DND-41 (cell line): ENCODE measurements at regions not wholly inside any gene's neighbourhood (a gene's known extent, or its start where the extent isn't known, plus 50 kb on each side); places are given as distances from the start of the nearest gene placed in this dataset.

Experiments used
- ATAC-seq: fragments of 200-7000 bp; cut with Tn5 transposase; 3 replicates; pipeline ENCODE4 v1.9.1; 2021; ENCODE audit warnings: low read depth; ENCODE audit not compliant: insufficient read depth
- DNase-seq: peaks from one replicate; pipeline ENCODE4 v3.0.0-alpha.2; 2020
- H2AFZ ChIP-seq: 2 replicates; pipeline ENCODE4 v1.6.0; 2012; ENCODE audit warnings: low read depth, low read length
- H3K27ac ChIP-seq: 2 replicates; pipeline ENCODE4 v1.5.1; 2012; ENCODE audit warnings: low read length, inconsistent platforms
- H3K27me3 ChIP-seq: fragments of 200-600 bp; sonication (generic); 2 replicates; pipeline ENCODE4 v1.6.0; 2012; ENCODE audit warnings: low read length, mild to moderate bottlenecking, inconsistent platforms; ENCODE audit not compliant: insufficient read depth, poor library complexity
- H3K36me3 ChIP-seq: 2 replicates; pipeline ENCODE4 v1.5.1; 2012; ENCODE audit warnings: low read length, inconsistent platforms; ENCODE audit not compliant: insufficient read depth
- H3K4me1 ChIP-seq: 2 replicates; pipeline ENCODE4 v1.5.1; 2012; ENCODE audit warnings: mild to moderate bottlenecking, low read length; ENCODE audit not compliant: insufficient read depth
- H3K4me2 ChIP-seq: 2 replicates; pipeline ENCODE4 v1.6.0; 2012; ENCODE audit warnings: mild to moderate bottlenecking, moderate library complexity, low read length, inconsistent platforms; ENCODE audit not compliant: insufficient read depth
- H3K4me3 ChIP-seq, 2 experiments: fragments of 200-600 bp in 1 of 2; shearing (Covaris generic) in 1 of 2; 2 replicates each; pipeline ENCODE4 v1.5.1; 2012 to 2016; ENCODE audit warnings: inconsistent platforms in 2 of 2, low read length in 2 of 2, mild to moderate bottlenecking in 2 of 2, low read depth in 1 of 2, moderate library complexity in 1 of 2
- H3K79me2 ChIP-seq: 2 replicates; pipeline ENCODE4 v1.6.0; 2012; ENCODE audit warnings: low read length, inconsistent platforms; ENCODE audit not compliant: insufficient read depth
- H3K9ac ChIP-seq: 2 replicates; pipeline ENCODE4 v1.6.0; 2012; ENCODE audit warnings: low read depth, mild to moderate bottlenecking, inconsistent platforms, low read length, moderate library complexity
- H3K9me3 ChIP-seq: 2 replicates; pipeline ENCODE4 v1.5.1; 2012; ENCODE audit warnings: low read length, moderate library complexity, mild to moderate bottlenecking, inconsistent platforms; ENCODE audit not compliant: insufficient read depth, severe bottlenecking
- H4K20me1 ChIP-seq: 2 replicates; pipeline ENCODE4 v1.6.0; 2012; ENCODE audit warnings: low read length; ENCODE audit not compliant: insufficient read depth
- EZH2 ChIP-seq: IDR thresholded peaks from 3 replicates; pipeline ENCODE4 v1.6.1; 2012; ENCODE audit warnings: borderline replicate concordance, low read depth, mild to moderate bottlenecking, moderate library complexity, low read length, inconsistent platforms; ENCODE audit not compliant: severe bottlenecking
- TF ChIP-seq, protein P1 (sequence below): IDR thresholded peaks from 2 replicates; pipeline ENCODE4 v1.5.1; 2012; ENCODE audit warnings: borderline replicate concordance, low read length, moderate library complexity, mild to moderate bottlenecking; ENCODE audit not compliant: poor library complexity, severe bottlenecking; ENCODE audit errors: extremely low read depth

DNA sequence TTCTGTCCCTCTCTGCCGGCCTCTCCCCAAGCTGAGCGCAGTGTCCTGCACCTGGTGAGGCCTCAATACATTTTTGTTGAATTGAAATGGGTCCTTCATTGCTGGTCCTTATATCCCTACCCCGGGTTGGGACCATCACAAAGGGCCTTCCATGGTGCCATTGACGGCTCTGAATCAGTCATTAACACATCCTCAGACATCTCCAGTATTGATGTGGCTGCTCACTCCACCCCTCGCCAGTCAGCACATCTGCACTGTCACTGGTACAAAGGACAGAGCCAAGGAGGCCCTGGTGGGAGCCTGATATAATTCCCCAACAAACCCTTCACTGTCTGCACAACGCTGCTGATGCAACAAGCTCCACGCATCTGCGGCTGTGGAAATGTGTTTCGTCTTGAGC is 191.6 kb upstream of the TOPAZ1 start:
- H3K9ac ChIP-seq: no peak overlapping the region

DNA sequence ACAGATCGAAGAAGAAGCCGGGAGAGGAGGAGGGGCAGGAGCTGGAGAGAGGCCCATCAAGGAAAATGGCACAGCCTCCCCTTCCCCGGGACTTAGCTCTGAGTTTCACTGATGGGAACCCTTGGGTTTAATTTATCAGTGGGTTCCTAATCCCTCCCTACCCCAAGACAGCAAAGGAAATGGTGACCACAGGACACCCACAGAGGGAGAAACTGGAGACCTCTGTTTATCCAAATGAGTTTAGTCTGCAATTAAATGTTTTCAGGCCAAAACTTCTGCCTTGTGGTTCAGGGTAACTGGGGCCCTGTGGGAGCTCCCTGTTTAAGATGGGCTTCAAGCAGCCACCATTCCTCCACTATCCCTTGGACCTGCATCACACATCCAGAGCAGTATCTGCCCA is 190.8 kb upstream of the TOPAZ1 start:
- Histone ChIP-seq H3K36me3 (no peaks in the 10 kb centered on the region), H3K27me3 (peaks cover 12% of the 10 kb centered on the region), H3K27ac (no peak overlapping the region), H3K79me2 (no peaks in the 10 kb centered on the region), H3K4me3 (no peak overlapping the region), H4K20me1 (no peaks in the 10 kb centered on the region), H3K4me2 (no peak overlapping the region), H3K4me1 (no peaks in the 10 kb centered on the region), H2AFZ (no peak overlapping the region), H3K9ac (no peak overlapping the region), H3K9me3 (no peaks in the 10 kb centered on the region)
- no peak for ATAC-seq
- TF ChIP-seq, protein P1, sequence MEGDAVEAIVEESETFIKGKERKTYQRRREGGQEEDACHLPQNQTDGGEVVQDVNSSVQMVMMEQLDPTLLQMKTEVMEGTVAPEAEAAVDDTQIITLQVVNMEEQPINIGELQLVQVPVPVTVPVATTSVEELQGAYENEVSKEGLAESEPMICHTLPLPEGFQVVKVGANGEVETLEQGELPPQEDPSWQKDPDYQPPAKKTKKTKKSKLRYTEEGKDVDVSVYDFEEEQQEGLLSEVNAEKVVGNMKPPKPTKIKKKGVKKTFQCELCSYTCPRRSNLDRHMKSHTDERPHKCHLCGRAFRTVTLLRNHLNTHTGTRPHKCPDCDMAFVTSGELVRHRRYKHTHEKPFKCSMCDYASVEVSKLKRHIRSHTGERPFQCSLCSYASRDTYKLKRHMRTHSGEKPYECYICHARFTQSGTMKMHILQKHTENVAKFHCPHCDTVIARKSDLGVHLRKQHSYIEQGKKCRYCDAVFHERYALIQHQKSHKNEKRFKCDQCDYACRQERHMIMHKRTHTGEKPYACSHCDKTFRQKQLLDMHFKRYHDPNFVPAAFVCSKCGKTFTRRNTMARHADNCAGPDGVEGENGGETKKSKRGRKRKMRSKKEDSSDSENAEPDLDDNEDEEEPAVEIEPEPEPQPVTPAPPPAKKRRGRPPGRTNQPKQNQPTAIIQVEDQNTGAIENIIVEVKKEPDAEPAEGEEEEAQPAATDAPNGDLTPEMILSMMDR: no peak
- TF ChIP-seq EZH2: no peak
- DNase-seq: no peak

More for the DNA sequence above, 191.6 kb upstream of the TOPAZ1 start:
- ATAC-seq: no peak
- Histone ChIP-seq H2AFZ (no peak overlapping the region), H3K9me3 (no peaks in the 10 kb centered on the region), H3K36me3 (no peaks in the 10 kb centered on the region), H3K79me2 (no peaks in the 10 kb centered on the region), H3K27ac (no peak overlapping the region), H3K4me1 (no peaks in the 10 kb centered on the region), H3K4me2 (no peak overlapping the region), H3K4me3 (no peak overlapping the region), H3K27me3 (peaks cover 9% of the 10 kb centered on the region), H4K20me1 (no peaks in the 10 kb centered on the region)
- no peak for DNase-seq
- no peak for TF ChIP-seq EZH2
- TF ChIP-seq, protein P1: no peak

DNA sequence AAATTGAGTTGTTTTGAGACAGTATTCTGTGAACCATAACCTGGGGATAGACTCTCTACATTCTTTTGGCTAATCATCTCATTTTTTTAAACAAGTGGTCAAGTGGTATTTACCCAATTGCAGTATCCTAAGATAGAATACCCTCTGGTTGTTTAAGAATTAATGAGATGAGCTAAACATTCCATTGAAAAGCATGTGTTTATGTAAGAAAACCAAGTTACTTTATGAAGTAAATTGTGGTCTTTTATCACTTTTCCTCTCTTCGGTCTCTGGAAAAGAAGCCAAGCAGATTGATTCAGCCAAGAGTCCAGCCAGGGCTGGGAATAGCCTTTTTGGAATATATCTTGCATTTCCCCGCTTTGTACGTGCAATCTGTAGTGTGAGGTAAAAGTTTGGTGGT is 185.7 kb upstream of the TOPAZ1 start:
- no peaks in the 10 kb centered on the region for H3K9me3 ChIP-seq
- DNase-seq: no peak
- no peak overlapping the region for H3K4me3 ChIP-seq
- H4K20me1 ChIP-seq: no peaks in the 10 kb centered on the region
- H3K4me2 ChIP-seq: no peak overlapping the region
- no peaks in the 10 kb centered on the region for H3K79me2 ChIP-seq
- ATAC-seq: no peak
- TF ChIP-seq, protein P1: no peak
- no peak for TF ChIP-seq EZH2
- no peak overlapping the region for H3K9ac ChIP-seq
- H3K36me3 ChIP-seq: no peaks in the 10 kb centered on the region
- H3K27me3 ChIP-seq: peaks cover 8% of the 10 kb centered on the region
- H2AFZ ChIP-seq: no peak overlapping the region
- H3K4me1 ChIP-seq: no peaks in the 10 kb centered on the region
- H3K27ac ChIP-seq: no peak overlapping the region
